ENCODE measurements at regions not wholly inside any gene's neighbourhood (a gene's known extent, or its start where the extent isn't known, plus 50 kb on each side); places are given as distances from the start of the nearest gene placed in this dataset.

DNA sequence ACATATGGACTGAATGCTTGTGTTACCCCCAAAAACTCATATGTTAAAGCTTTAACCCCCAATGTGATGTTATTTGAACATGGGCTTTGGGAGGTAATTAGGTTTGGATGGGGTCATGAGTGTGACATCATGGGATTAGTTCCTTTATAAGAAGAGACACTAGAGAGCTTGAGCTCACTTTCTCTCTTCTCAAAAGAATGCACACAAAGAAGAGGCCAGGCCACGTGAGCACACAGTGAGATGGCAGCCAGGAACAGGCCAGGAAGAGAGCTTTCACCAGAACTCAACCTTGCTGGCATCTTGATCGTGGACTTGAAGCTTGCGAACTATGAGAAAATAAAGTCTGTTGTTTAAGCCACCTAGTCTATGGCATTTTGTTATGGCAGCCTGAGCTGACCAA lies 360.6 kb downstream of the NR2F1-AS1 start:
- TF ChIP-seq EP300 (IDR thresholded peaks at IDR 0.05; ENCODE audit: borderline replicate concordance) = no peak
- TF ChIP-seq FOXM1 (IDR thresholded peaks at IDR 0.05; ENCODE audit: borderline replicate concordance, low read depth) = no peak
- TF ChIP-seq RAD21 (IDR thresholded peaks at IDR 0.05; ENCODE audit: low read depth) = no peak
- no peak for TF ChIP-seq CREB1 (IDR thresholded peaks at IDR 0.05; ENCODE audit: low read depth)
- TF ChIP-seq NFIC (IDR thresholded peaks at IDR 0.05) = no peak
- TF ChIP-seq MAX (IDR thresholded peaks at IDR 0.05) = no peak
- TF ChIP-seq TAF1 (IDR thresholded peaks at IDR 0.05; ENCODE audit: low read depth) = no peak
- TF ChIP-seq USF1 (IDR thresholded peaks at IDR 0.05) = no peak
- TF ChIP-seq, protein P1, sequence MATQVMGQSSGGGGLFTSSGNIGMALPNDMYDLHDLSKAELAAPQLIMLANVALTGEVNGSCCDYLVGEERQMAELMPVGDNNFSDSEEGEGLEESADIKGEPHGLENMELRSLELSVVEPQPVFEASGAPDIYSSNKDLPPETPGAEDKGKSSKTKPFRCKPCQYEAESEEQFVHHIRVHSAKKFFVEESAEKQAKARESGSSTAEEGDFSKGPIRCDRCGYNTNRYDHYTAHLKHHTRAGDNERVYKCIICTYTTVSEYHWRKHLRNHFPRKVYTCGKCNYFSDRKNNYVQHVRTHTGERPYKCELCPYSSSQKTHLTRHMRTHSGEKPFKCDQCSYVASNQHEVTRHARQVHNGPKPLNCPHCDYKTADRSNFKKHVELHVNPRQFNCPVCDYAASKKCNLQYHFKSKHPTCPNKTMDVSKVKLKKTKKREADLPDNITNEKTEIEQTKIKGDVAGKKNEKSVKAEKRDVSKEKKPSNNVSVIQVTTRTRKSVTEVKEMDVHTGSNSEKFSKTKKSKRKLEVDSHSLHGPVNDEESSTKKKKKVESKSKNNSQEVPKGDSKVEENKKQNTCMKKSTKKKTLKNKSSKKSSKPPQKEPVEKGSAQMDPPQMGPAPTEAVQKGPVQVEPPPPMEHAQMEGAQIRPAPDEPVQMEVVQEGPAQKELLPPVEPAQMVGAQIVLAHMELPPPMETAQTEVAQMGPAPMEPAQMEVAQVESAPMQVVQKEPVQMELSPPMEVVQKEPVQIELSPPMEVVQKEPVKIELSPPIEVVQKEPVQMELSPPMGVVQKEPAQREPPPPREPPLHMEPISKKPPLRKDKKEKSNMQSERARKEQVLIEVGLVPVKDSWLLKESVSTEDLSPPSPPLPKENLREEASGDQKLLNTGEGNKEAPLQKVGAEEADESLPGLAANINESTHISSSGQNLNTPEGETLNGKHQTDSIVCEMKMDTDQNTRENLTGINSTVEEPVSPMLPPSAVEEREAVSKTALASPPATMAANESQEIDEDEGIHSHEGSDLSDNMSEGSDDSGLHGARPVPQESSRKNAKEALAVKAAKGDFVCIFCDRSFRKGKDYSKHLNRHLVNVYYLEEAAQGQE (IDR thresholded peaks at IDR 0.05; ENCODE audit: low read depth) = no peak
- no peak for TF ChIP-seq YY1 (IDR thresholded peaks at IDR 0.05; ENCODE audit: low read depth)
